HG02970 (cell line): ENCODE measurements at regions not wholly inside any gene's neighbourhood (a gene's known extent, or its start where the extent isn't known, plus 50 kb on each side); places are given as distances from the start of the nearest gene placed in this dataset.

Source experiments
- ATAC-seq: cut with Tn5 transposase; IDR thresholded peaks from one replicate; pipeline ENCODE4 v1.9.1; 2021; ENCODE audit warnings: mild to moderate bottlenecking, moderate library complexity, moderate number of reproducible peaks; ENCODE audit not compliant: unreplicated experiment, low FRiP score

DNA sequence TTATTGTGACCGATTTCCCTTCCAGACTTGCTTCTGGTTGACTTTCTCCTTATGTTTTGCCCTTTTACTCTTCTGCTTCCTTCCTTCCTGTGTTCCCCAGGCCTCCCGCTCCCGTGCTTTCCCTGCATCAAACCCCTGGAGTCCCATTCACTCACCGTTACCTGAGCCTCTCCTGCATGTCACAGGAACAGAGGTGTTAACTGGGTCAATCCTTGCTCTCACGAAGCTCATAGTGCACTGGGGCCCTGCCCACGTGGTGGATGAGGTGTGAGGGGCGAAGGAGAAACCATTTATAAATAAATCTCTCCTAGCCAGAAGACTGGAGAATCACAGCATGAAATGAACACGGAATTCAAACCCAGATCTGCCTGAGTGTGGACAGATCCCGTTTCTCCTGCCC is 83.1 kb upstream of the MSX1 start:
- no peak for ATAC-seq

DNA sequence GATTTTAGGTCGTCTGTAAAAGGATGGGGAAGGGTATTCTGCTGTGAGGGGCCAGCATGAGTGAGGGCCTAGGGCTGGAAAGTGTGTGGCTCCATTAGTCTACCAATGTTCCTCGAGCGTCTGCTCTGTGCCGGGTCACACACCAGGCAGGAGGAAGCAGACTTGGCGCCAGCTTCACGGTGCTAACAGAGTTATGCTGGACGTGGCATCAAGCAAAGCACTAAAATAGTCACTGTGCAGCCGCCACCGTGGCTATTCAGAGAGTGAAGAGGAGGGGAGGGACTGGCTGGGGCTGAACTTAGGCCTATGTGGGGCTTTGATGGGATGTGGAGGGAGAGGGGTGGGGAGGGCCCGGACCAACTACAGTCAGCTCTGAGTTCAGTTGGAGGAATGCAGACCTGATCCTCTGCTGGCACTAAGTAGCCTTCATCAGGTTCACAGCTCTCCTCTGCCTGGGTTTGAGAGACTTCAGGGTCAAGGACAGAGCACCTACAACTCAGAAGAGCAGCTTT is 83.9 kb upstream of the MSX1 start:
- ATAC-seq, result no peak

DNA sequence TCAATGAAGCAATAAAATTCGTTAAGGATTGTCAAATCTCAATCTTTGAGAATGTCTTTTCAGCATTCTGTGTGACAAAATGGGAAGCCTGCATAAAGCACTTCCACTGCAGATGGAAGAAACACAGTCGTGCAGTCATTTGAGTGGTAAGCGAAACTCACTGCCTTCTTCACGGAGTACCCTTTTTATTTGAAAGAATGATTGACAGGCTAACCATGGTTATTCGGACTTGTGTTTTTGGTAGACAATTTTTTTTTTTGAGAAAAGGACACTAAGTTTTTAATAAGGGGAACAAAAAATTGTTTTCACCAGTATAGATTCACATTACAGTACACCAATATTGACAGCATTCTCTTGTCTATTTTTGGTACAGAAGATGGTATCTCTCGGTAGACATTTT is 86.9 kb upstream of the MSX1 start:
- no peak for ATAC-seq

DNA sequence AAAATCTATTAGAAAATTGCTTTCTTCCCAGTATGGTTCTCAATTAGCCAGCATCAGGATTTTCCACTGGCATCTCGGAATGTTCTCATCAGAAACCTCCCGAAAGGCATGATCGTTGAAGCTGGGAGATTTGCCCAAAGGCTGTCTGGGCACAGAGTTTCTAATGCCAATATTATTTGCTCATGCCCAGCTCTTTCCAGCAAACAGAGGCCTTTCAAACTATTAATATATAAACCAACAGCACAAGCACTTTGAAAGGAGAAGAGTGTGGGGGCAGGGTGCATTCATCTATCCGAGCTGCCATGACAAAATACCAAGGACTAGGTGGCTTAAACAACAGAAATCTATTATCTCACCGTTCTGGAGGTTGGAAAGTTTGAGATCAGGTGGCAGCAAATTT is 88.3 kb upstream of the MSX1 start:
- ATAC-seq, result no peak

DNA sequence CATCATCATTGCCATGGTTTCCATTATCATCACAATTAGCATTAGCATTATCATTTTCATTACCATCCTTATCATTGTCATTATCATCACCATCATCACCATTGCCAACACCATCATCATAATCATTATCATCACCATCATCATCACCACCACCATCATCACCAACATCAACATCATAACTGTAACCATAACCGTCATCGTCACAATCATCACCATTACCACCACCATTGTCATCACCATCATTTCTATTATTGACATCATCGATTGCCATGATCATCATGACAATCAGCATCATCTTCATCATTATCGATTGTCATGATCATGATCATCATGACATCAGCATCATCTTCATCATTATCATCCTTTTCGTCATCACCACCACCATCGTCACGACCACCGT is 88.9 kb upstream of the MSX1 start:
- no peak for ATAC-seq

DNA sequence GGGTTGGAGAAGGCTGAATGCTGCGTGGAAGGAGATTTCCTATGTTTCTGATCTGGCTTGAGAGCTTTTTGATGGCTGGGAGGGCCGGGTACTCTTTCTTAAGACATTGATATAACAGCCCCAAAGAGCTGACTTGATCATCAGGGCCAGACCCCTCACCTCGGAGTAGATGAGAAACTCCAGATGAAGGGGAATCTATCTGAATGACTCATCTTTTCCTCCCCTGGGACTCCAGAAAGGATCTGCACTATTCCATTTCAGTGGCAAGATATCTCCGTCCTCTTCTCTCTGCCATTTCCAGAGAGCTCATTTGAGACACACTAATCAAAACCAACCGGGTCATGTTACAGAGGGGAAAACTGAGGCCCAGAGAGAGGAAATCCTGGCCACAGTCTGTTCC is 92.9 kb upstream of the MSX1 start:
- no peak for ATAC-seq

DNA sequence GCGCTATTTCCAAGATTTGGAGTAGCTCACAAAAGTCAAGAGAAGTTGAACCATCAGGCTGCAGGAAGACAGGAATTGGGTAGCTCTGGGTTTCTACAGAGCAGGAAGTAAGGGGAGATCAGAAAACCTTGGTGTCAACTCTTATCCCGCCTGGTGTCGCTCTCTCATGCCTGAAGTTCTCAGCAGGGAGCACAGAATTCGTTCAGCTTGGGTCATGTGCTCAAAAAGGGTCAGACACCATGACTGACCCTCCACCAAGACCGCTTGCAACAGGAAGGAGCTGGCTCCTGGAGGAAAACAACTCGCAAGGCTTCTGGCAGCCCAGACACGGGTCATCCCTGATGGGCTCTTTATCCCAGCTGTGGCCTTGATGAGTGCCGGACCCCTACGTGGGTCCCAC is 93.7 kb upstream of the MSX1 start:
- ATAC-seq, result no peak

DNA sequence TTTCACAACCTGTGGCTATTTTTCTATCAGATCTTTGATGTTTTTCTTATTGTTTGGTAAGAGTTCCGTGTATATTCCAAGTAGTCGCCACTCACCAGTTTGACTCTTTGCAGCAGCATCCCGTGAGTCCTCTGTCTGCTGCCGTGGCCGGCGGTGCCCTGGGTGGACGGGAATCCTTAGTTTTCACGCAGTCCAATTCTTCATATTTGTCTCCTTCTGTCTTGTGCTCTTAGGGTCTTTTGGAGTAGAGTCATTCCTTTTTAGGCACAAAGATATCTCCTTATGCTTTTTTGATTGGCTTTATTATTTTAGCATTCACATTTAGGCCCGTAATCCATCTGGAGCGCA is 94.9 kb upstream of the MSX1 start:
- ATAC-seq, result no peak

DNA sequence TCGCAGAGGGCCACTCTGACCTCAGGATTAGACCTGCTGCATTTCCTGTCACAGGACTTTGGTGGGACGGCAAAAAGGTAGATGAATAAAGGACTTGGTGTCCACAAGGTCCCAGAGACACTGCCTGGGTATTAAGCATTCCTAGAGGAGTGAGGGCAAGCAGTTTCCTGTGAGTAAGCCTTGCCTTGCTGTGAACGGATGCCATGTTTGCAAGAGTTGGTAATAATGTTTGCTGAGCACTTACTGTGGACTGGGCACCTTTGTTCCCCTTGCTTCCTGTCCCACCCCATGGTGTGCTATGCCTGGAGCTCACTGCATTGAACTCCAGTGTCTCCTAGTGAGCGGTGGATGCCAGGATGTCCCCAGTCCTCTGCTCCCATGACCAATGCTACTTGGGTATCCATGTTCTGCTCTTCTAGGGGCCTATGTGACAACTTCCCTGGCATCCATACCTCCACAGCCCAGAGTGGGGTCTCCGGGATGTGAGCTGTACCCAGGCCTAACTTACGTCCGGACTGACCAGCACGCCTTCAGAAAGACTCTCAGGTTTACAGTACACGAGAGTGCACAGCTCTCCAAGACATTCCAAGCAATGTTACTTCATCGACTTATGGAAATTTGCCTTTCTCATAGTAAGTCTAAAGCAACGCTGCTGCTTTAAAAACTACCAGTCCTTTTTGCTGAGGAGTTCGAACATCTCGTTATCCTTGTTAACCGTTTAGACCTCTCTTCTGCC is 95.5 kb upstream of the MSX1 start:
- no peak for ATAC-seq

DNA sequence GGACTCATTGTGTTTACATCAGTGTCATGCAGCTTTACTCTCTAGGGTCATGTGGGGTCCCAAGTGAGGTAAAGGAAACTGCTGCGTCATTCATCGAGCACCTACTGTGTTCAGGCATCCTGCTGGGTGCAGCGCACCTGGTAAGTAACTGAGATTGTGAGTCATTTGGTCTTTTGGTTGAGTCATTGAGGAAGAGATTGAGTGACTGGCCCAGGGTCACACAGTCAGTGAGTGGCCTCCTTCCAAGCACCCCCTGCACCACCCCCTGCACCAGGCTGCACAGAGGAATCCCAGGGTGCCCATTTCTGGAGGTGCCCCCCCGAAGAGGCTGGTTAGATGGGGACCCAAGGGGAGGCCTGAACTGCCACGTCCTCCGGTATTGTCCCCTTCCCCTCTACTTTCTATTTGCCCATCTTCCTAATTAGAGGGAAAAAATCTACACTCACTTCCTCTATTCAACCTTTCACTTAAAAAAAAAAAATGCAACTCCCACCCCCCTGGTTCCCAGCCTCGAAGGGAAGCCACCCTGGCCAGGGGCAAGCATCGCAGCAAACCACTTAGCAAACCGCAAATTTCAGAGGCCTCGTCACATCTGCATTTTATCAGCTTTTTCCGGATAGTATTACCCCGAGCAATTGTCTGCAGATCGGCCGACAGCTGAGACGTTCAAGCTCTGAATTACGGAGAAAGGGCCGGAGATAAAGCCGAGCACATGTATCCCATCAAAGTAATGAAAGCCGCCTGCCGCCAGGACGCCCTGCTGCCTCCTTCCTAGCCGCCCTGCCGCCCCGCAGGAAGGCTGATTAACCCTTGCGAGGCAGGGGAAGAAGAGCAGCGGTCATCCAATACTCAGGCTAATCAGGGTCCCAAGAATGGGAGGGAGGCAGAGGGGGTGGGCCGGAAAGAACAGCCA is 96.3 kb upstream of the MSX1 start:
- ATAC-seq, result peak; percentile 84

DNA sequence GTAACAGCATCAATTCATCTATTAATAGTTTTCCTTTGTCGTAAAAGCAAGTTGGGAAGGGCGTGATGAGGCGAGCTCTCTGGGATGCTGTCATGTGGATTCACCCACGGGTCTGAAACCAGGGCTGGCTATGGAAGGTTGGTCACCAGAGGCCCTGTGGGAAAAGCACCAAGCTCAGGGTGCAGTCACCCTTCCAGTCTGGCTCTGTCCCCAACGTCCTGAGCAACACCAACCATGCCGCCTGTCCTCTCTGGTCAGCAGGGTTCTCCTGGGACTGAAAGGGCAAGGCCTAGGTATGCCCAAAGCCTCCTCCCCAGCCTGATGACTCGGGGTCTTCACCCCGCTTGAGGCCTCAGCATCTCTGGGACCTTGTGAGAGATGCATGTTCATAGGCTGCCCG is 97.2 kb upstream of the MSX1 start:
- no peak for ATAC-seq

DNA sequence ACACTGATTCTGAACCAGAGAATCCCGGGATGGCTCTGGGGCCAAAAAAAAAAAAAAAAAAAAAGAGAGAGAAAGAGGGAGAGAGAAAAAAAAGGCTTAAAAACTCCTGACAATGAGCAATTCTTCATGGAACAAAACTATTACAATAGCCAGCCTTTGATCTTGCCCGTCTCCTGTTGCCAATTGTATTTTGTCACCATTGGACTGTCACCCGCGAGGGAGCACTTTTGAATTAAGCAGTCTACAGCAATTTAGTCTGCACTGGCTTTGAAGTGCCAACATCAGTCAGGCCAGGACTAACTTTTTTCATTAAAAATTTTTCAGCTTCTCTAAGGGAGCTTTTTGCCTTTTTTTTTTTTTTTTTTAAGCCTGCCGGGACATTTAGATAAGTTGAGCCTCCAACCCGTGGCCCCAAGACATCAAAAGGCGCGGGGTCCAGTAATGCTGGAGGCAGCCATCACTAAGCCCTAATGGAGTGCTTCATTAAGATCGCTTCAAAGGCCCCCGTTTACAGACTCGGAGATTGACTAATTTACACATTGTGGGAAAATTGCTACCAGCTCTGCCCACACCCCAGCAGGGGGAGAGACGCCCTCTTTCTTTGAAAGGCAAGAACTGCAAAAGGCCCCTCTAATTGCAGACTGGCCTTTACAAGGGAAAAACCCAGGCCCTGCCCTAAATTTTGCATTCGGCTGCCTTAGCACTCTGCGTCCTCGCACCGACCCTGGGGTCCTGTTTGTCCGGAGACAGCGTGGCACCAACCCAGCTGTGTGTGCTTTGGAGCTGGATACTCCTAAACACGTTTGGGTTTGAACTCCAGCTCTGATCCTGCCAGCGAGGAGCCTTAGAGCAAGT is 98.1 kb upstream of the MSX1 start:
- no peak for ATAC-seq

DNA sequence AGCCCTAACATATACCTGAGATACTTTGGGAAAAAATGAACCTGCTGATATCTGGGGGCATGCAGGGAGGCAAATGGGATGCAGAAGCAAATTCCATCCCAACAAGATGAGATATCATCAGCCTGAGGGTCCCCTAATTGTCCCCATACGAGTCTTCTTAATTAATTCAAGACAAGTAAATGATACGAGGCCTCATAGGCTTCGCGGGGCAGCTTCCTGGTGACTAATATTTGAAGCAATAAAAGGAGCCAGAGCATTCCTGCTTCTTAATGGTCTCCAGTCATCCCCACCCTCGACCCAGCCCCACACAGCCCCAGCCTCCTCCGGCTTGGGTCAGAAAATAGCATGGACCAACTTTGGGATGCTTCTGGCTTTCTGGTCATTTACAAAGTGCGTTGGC is 99.6 kb upstream of the MSX1 start:
- no peak for ATAC-seq

DNA sequence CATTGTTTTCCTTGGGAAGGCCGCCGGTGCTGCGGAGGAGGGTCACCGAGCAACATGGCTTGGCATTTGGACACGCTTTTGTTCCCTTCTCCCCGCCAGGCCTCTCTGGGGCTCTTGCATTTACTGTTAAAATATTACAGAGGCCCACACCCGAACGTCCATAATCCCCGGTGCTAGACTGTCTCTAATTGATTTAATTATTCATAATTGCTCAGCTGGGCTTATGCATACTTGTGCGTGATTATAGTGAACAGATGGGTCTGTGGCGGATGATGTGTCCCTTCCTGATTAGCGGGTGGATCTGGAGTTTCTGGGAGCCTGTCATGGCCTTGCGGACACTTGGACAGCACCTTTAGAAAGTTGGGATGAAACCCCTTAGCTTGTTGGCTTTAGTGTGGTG is 100.2 kb upstream of the MSX1 start:
- ATAC-seq, result no peak

DNA sequence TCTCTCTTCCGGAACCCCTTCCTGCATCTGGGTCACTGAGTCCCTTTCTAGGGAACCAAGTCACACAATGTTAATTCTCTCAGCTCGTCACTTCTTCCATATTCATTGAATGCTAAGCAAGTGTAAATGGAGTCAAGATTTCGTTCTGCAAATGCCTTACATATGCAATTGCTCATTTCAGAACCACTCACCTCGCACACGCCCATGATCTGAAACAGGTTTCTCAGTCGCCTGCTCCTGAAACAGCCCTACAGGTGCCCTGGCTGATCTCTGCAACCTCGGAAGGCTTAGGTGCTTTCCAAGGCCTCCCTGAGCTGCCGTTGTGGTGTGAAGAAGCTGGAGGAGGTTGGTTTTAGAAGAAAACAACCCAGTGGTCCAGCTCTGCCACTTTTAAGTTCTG is 100.8 kb upstream of the MSX1 start:
- no peak for ATAC-seq

DNA sequence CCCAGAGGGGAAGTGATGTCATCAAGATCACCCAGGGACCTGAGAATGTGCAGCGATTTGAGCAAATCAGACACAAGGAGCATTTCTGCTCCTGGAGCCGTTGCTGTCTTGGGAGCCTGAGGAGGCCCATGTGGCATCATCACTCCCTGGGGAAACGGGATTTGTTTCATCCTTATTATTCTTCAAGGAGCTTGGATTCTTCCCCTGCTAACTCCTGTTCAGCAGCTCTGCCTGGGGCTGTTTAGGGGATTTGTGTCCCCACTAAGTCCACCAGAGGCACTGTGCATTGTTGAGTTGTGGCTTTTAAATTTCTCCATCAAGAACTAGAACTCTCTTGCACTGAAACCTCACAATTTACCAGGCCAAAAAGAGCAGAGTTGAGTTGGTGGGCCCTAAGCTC is 104.2 kb upstream of the MSX1 start:
- ATAC-seq, result no peak

DNA sequence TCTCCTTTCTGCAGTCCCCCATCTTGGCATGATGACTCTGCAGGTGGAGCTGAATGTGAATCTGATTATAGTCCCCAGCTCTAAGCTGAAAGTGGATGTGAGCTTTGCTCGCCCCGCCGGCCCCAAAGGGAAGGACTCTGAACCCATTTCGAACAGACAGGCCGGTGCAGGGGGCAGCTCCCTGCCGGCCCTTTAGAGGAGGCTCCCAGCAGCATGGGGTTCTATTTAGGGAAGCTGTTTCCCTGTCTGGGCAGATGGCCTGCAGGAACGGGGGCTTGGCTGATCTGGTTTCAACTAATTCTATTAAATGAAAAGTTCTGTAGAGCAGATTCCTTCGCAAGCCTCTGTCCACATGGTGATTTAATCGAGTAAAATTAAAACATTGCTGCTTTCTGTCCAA is 104.8 kb upstream of the MSX1 start:
- no peak for ATAC-seq

DNA sequence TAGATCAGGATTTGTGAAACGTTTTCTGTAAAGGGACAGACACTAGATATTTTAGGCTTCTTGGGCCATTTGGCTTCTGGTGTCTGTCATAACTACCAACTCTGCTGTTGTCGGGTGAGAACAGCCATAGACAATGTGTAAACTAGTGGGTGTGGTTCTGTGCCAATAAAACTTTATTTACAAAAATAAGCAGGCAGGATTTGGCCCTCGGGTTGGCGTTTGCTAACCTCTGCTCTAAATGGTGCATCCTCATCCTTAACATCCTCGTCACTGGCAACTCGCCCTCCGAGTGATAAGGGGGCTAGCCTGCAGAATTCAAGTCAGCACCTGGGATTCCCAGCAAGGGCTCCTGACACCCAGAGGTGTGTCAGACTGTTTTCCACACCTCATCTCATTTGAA is 105.8 kb upstream of the MSX1 start:
- ATAC-seq, result no peak

DNA sequence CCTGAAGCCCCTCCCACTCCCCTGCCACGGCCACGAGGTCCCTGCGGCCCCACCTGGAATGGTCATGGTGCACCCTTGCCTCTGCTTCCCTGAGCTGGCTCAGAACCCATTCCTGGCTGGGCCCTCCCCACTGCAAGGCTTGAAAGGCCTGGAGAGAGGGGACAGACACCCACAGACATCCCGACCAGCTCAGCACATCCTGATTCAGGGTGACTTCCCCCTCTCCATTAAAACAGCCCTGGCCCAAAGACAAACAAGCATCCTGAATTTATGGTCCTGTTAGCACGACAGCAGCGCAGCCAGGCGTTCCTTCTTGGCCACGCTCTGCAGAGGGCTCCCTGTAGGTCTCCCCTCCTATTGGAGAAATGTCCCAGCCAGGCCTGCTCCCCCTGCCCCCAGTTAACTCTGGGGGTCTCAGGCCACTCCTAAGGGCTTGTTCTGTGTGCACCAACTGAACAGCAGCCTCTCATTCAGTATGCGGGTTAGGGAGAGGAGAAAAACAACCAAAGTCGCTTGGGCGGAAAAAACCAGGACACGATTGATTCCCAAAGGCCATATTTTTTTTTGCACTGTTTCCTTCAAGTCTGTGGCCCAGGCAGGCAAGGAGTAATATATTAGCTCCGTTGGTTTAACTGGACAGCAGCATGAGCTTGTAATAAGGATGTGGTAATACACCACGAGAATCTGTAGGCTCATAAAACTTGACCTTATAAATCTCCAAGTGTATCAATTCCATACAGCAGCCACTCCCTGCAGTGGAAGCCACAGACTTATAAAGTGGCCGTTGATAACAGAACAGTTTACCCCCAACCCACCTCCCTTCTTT is 106.7 kb upstream of the MSX1 start:
- ATAC-seq, result no peak

DNA sequence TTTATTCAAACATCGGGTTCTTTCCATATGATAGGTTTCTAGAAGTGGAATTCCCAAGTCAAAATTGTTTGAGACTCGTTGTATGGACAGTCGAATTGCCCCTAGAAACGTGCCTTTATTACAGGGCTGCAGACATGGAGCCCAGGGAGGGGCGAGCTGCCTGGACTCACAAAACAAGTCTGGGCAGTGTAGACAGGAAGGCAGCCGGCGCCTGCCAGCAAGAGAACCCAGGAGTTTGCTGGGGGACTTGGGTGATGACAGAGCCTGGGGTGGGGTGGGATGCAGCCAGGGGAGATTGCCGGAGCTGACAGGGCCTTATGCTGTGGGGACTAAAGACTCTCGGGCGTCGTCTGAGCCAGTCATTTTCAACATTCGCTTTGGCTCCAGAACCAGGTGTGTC is 107.4 kb upstream of the MSX1 start:
- no peak for ATAC-seq
